A549 (cell line): ENCODE measurements at regions not wholly inside any gene's neighbourhood (a gene's known extent, or its start where the extent isn't known, plus 50 kb on each side); places are given as distances from the start of the nearest gene placed in this dataset.

Experiments
- ATAC-seq, 2 experiments: fragments of 200-7000 bp in 1 of 2; fragments of >200 bp in 1 of 2; cut with Nextera tagmentation in 1 of 2; cut with Tn5 transposase in 1 of 2; 3 replicates each; pipeline versions ENCODE4 v1.8.0 to v1.9.1; 2018 to 2020; ENCODE audit warnings: mild to moderate bottlenecking in 1 of 2, moderate library complexity in 1 of 2
- CTCF ChIA-PET: fragments of 300-600 bp; sonication (Branson Sonifier 250); formaldehyde crosslinking; extraction: SDS; loops from one replicate; lab custom pipeline; 2021; ENCODE audit warnings: antibody characterized with exemption, inconsistent platforms; lab: Yijun Ruan, JAX
- POLR2A ChIA-PET: fragments of 350-600 bp; formaldehyde crosslinking; extraction: SDS; loops from one replicate; lab custom pipeline; 2021; ENCODE audit warnings: antibody characterized with exemption, inconsistent platforms; lab: Yijun Ruan, JAX
- DNase-seq, 2 experiments: peaks; one replicate each; pipeline versions ENCODE4 v3.0.0 to v3.0.0-alpha.2; 2011 to 2016; ENCODE audit warnings: low read depth in 1 of 2, low spot score in 1 of 2
- FAIRE-seq: peaks from 2 replicates; lab custom pipeline; 2011; peaks lifted over from hg19 to GRCh38; lab: Jason Lieb, UNC
- H3K27ac ChIP-seq, 2 experiments: fragments of >200 bp; sonication (Bioruptor Twin); formaldehyde crosslinking; 3 replicates each; pipeline ENCODE4 v1.5.1; 2016 to 2017
- H3K4me1 ChIP-seq: fragments of >200 bp; sonication (Bioruptor Twin); formaldehyde crosslinking; 3 replicates; pipeline ENCODE4 v1.6.1; 2016
- H3K4me2 ChIP-seq: fragments of >200 bp; sonication (Bioruptor Twin); formaldehyde crosslinking; 3 replicates; pipeline ENCODE4 v1.6.1; 2016
- H3K4me3 ChIP-seq: fragments of >200 bp; sonication (Bioruptor Twin); formaldehyde crosslinking; 3 replicates; pipeline ENCODE4 v1.5.1; 2016
- H3K9me3 ChIP-seq: fragments of >200 bp; sonication (Bioruptor Twin); formaldehyde crosslinking; 3 replicates; pipeline ENCODE4 v1.6.1; 2016
- E2F6 ChIP-seq: IDR thresholded peaks from 2 replicates; pipeline ENCODE4 v1.6.1; 2012; ENCODE audit warnings: low read depth, borderline replicate concordance
- EHF ChIP-seq: fragments of 250-450 bp; sonication (Bioruptor Pico); IDR thresholded peaks from 2 replicates; pipeline ENCODE4 v1.5.0; 2020; ENCODE audit warnings: mild to moderate bottlenecking
- EP300 ChIP-seq, 2 experiments: fragments of >200 bp; sonication (Bioruptor Twin); formaldehyde crosslinking; IDR thresholded peaks; 2 replicates in 1 of 2; 3 replicates in 1 of 2; pipeline ENCODE4 v1.6.1; 2016 to 2017
- FOSL2 ChIP-seq, 2 experiments: fragments of 450-650 bp in 1 of 2; fragments of >200 bp in 1 of 2; sonication (Bioruptor Twin) in 1 of 2; formaldehyde crosslinking; IDR thresholded peaks; 2 replicates each; pipeline versions ENCODE4 v1.5.0 to v1.6.1; 2016 to 2020; ENCODE audit warnings: mild to moderate bottlenecking in 1 of 2, moderate library complexity in 1 of 2
- HDAC2 ChIP-seq: fragments of 200-600 bp; sonication (generic); IDR thresholded peaks from 2 replicates; pipeline ENCODE4 v1.6.1; 2016
- HOXB13 ChIP-seq: fragments of 250-450 bp; sonication (Bioruptor Pico); IDR thresholded peaks from 2 replicates; pipeline ENCODE4 v1.5.0; 2020; ENCODE audit warnings: low read depth, mild to moderate bottlenecking, moderate library complexity
- HOXB5 ChIP-seq: fragments of 250-450 bp; sonication (Bioruptor Pico); IDR thresholded peaks from 2 replicates; pipeline ENCODE4 v1.5.0; 2020; ENCODE audit warnings: mild to moderate bottlenecking, moderate library complexity
- JUNB ChIP-seq: fragments of >200 bp; sonication (Bioruptor Twin); formaldehyde crosslinking; IDR thresholded peaks from 2 replicates; pipeline ENCODE4 v1.6.1; 2016
- KDM1A ChIP-seq: fragments of 200-600 bp; sonication (generic); IDR thresholded peaks from 2 replicates; pipeline ENCODE4 v1.6.1; 2016; ENCODE audit warnings: low read depth, mild to moderate bottlenecking
- MAX ChIP-seq: IDR thresholded peaks from 2 replicates; pipeline ENCODE4 v1.6.1; 2012
- MAZ ChIP-seq: fragments of 150-350 bp; IDR thresholded peaks from 2 replicates; pipeline ENCODE4 v1.6.1; 2014; ENCODE audit warnings: antibody characterized with exemption, low read depth, low read length, borderline replicate concordance
- POLR2A ChIP-seq: IDR thresholded peaks from 2 replicates; pipeline ENCODE4 v1.6.1; 2012; ENCODE audit warnings: mild to moderate bottlenecking, low read length
- RCOR1 ChIP-seq: fragments of 150-350 bp; IDR thresholded peaks from 2 replicates; pipeline ENCODE4 v1.6.1; 2014; ENCODE audit warnings: antibody characterized with exemption, low read length, low read depth
- RNF2 ChIP-seq: fragments of 200-600 bp; sonication (generic); IDR thresholded peaks from 2 replicates; pipeline ENCODE4 v1.6.1; 2016; ENCODE audit warnings: low read depth, mild to moderate bottlenecking, antibody characterized with exemption, moderate library complexity, borderline replicate concordance
- TFCP2L1 ChIP-seq: fragments of 250-450 bp; sonication (Bioruptor Pico); IDR thresholded peaks from 2 replicates; pipeline ENCODE4 v1.5.0; 2021; ENCODE audit warnings: mild to moderate bottlenecking
- ZFP36 ChIP-seq: fragments of 450-650 bp; IDR thresholded peaks from 2 replicates; pipeline ENCODE4 v1.6.1; 2014; ENCODE audit warnings: borderline replicate concordance; ENCODE audit not compliant: partially characterized antibody
- ZNF302 ChIP-seq: fragments of 250-450 bp; sonication (Bioruptor Pico); IDR thresholded peaks from 2 replicates; pipeline ENCODE4 v1.9.0; 2021; ENCODE audit warnings: inconsistent platforms, mild to moderate bottlenecking, moderate library complexity
- WGBS: methylation state at CpG from one replicate; pipeline ENCODE4 v1.1.6; 2017; ENCODE audit errors: missing lambda C conversion rate; 5-methylcytosine and 5-hydroxymethylcytosine counted together
- TF ChIP-seq, protein P1 (sequence below): fragments of 200-600 bp; sonication (generic); IDR thresholded peaks from 2 replicates; pipeline ENCODE4 v1.6.1; 2016; ENCODE audit warnings: antibody characterized with exemption, mild to moderate bottlenecking, moderate library complexity
- TF ChIP-seq, protein P2 (sequence below): fragments of 250-450 bp; sonication (Bioruptor Pico); IDR thresholded peaks from 2 replicates; pipeline ENCODE4 v1.5.0; 2021; ENCODE audit warnings: mild to moderate bottlenecking, moderate library complexity, borderline replicate concordance
- TF ChIP-seq, protein P3 (sequence below): fragments of 150-350 bp; IDR thresholded peaks from 2 replicates; pipeline ENCODE4 v1.6.1; 2014; ENCODE audit warnings: low read depth, mild to moderate bottlenecking, low read length

GRCh38 chr16:49944221-49944620 lies 80.8 kb upstream of the CNEP1R1 start (continued):
- TF ChIP-seq, protein P1, sequence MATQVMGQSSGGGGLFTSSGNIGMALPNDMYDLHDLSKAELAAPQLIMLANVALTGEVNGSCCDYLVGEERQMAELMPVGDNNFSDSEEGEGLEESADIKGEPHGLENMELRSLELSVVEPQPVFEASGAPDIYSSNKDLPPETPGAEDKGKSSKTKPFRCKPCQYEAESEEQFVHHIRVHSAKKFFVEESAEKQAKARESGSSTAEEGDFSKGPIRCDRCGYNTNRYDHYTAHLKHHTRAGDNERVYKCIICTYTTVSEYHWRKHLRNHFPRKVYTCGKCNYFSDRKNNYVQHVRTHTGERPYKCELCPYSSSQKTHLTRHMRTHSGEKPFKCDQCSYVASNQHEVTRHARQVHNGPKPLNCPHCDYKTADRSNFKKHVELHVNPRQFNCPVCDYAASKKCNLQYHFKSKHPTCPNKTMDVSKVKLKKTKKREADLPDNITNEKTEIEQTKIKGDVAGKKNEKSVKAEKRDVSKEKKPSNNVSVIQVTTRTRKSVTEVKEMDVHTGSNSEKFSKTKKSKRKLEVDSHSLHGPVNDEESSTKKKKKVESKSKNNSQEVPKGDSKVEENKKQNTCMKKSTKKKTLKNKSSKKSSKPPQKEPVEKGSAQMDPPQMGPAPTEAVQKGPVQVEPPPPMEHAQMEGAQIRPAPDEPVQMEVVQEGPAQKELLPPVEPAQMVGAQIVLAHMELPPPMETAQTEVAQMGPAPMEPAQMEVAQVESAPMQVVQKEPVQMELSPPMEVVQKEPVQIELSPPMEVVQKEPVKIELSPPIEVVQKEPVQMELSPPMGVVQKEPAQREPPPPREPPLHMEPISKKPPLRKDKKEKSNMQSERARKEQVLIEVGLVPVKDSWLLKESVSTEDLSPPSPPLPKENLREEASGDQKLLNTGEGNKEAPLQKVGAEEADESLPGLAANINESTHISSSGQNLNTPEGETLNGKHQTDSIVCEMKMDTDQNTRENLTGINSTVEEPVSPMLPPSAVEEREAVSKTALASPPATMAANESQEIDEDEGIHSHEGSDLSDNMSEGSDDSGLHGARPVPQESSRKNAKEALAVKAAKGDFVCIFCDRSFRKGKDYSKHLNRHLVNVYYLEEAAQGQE, result no peak
- TF ChIP-seq EHF (CRISPR knock-in tag), result no peak
- TF ChIP-seq E2F6, result no peak

- 43% methylated on average over 7 of the region's 7 CpGs for WGBS
- ATAC-seq (no peak), FAIRE-seq (no peak), DNase-seq (no peak)
- ChIA-PET POLR2A (no interaction called here), CTCF (no interaction called here)
- H3K4me3 ChIP-seq, result no peak overlapping the region
- H3K4me1 ChIP-seq, result peaks cover 5% of the 10 kb centered on the region; the same call in 1 of the 3 replicates
- 0 out of 3 replicates have a peak, but pooled peaks cover 2% of the 10 kb centered on the region for H3K9me3 ChIP-seq
- H3K4me2 ChIP-seq, result no peak overlapping the region
- TF ChIP-seq POLR2A (no peak), HOXB13 (no peak), RCOR1 (no peak), JUNB (no peak), EP300 (IDR thresholded peaks at IDR 0.05) (no peak), KDM1A (no peak), MAZ (no peak), E2F6 (no peak), ZFP36 (no peak), MAX (no peak), HDAC2 (no peak), HOXB5 (no peak), FOSL2 (IDR thresholded peaks at IDR 0.05) (no peak), FOSL2 (CRISPR knock-in tag; IDR thresholded peaks at IDR 0.05) (no peak), RNF2 (no peak), TFCP2L1 (CRISPR knock-in tag) (no peak), ZNF302 (CRISPR knock-in tag) (no peak), EHF (CRISPR knock-in tag) (no peak)
- TF ChIP-seq, protein P2, sequence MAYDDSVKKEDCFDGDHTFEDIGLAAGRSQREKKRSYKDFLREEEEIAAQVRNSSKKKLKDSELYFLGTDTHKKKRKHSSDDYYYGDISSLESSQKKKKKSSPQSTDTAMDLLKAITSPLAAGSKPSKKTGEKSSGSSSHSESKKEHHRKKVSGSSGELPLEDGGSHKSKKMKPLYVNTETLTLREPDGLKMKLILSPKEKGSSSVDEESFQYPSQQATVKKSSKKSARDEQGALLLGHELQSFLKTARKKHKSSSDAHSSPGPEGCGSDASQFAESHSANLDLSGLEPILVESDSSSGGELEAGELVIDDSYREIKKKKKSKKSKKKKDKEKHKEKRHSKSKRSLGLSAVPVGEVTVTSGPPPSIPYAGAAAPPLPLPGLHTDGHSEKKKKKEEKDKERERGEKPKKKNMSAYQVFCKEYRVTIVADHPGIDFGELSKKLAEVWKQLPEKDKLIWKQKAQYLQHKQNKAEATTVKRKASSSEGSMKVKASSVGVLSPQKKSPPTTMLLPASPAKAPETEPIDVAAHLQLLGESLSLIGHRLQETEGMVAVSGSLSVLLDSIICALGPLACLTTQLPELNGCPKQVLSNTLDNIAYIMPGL (CRISPR knock-in tag), result no peak
- TF ChIP-seq, protein P1, result no peak
- TF ChIP-seq, protein P3, sequence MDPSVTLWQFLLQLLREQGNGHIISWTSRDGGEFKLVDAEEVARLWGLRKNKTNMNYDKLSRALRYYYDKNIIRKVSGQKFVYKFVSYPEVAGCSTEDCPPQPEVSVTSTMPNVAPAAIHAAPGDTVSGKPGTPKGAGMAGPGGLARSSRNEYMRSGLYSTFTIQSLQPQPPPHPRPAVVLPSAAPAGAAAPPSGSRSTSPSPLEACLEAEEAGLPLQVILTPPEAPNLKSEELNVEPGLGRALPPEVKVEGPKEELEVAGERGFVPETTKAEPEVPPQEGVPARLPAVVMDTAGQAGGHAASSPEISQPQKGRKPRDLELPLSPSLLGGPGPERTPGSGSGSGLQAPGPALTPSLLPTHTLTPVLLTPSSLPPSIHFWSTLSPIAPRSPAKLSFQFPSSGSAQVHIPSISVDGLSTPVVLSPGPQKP, result no peak
- H3K27ac ChIP-seq, result no peak overlapping the region
Observed at GRCh38 chr16:49947907-49948678, 76.9 kb upstream of the CNEP1R1 start.
